Eye (tissue), 1 donor: ENCODE measurements at regions not wholly inside any gene's neighbourhood (a gene's known extent, or its start where the extent isn't known, plus 50 kb on each side); places are given as distances from the start of the nearest gene placed in this dataset.

Experiments used
- DNase-seq: peaks from one replicate; pipeline ENCODE4 v3.0.0-alpha.2; 2015

DNA sequence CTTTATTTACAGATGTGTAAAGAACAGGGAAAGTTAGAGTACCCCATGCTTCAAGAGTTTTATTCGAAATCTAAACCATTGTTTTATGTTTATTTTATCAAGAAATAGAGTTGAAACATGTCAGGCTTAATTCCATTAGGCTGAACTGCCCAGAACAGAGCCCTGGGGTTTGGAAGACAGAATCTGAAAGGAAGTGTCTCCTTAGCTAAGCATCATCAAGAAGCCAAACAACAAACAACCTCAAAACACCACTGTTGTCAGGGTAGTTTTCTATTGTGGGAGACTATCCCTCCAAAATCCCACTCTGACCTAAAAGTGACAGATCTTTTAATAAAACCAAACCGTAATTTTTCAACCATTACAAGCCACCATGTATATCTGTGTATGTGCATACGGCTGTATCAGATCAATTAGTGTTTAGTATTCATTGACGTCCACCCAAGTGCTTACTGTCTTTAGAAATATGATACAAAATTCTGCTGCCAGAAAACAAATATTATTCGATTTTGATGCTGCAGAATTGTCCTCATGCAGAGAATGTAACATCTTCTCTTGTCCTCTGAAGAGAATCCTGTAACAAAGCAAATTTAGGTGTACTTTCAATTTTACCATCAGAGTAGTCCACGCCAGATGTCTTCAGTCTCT is 271.9 kb upstream of the TMEM161B start:
- DNase-seq = no peak

DNA sequence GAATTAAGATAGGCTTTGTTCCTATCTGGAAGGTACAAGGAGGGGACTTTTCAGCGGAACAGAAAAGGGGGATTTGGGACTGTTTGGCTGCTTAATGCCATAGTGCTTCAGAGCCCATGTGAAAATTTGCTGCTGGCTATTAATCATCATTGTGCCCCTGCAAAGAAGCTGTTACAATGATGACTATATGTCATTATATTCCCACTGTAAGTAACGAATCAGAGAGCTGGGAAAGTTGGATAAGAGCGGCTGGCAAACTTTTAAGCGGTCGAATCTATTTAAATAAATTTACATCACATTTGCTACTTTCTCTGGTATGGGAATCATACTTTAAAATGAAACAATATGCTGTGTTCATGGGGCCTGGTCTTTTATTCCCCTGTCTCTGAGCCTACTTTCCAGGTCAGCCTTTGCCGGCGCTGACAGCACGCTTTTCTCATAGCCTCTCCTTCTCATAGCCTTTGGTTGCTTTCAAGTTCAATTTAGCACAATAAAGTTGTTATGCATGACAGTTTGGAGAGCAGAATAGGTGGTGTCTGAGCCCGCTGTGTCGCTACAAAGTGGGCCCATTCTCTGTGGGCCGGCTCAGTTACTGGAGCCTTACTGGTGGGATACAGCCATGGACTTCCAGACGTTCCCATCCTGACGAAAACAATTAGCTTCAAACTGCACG is 271.2 kb upstream of the TMEM161B start:
- peak; percentile 94 for DNase-seq

DNA sequence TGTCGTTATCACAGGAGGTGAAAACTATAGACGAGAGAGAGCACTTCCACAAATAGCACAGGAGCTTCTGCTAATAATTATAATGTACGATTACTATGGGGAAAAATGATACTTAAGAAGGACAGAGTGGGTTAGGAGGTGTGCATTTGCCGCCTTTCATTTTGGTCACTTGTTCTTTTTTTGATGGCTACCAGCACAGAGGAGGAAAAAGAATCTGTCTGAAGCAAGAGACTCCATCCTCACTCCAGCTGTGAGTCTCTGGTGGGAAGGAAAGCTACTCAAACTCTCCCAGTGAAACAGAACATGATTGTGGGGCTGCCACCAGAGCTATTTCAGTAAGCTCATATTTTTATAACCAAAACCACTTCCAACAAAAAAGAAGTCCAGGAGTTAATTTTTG is 270.4 kb upstream of the TMEM161B start:
- DNase-seq = peak; percentile 23

DNA sequence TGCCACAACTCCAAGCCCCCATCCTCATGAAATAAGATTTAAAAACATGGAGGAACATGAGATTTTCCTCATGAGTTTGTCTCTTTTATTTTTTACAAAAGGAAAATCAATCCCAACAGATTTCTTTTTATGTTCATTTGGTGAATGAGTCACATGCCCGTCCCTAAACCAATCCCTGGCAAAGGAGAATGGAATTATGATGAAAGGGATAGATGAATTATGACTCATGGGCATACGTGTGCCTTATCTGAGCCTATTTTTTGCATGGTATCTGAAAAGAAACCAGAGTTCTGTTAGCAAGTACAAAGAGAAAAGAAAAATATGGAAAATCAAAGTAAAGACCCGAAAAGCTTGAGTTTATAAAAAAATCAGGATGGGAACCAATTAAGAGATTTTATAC is 267.5 kb upstream of the TMEM161B start:
- DNase-seq = no peak

DNA sequence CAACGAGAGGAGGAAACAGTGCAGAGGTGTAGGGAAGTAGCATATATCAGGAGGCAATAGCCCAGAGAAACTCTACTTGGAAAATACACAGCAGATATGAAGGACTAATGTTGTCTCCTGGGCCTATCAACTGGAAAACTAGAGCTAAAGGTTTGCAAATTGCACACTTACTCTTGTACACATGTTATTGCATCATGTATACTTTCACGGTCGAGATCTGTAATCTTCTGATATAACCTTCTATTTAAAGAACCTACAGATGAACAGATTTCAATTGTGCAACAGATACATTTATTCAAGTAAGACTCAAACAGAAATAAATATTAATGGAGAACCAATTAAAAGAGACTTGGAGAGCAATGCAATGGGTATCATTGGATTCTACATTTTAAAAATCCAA is 256.3 kb upstream of the TMEM161B start:
- no peak for DNase-seq

DNA sequence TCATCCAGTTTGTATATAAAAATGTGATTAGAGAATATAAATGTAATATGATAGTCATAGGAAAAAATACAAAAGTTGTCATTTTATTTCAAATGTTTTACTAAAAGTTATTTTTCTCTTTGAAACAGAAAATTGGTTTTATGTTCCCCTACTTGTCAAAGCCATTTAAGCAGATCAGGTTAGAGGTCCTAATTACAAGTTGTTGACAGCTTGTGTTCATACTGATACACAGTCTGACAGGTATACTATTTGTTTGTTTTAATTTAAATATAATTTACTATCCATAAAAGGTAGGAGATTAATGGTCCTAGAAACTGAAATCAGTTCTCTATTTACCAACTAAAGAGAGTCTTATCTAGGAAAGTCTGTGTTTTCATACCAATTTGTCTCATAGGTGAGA is 250.4 kb upstream of the TMEM161B start:
- no peak for DNase-seq

DNA sequence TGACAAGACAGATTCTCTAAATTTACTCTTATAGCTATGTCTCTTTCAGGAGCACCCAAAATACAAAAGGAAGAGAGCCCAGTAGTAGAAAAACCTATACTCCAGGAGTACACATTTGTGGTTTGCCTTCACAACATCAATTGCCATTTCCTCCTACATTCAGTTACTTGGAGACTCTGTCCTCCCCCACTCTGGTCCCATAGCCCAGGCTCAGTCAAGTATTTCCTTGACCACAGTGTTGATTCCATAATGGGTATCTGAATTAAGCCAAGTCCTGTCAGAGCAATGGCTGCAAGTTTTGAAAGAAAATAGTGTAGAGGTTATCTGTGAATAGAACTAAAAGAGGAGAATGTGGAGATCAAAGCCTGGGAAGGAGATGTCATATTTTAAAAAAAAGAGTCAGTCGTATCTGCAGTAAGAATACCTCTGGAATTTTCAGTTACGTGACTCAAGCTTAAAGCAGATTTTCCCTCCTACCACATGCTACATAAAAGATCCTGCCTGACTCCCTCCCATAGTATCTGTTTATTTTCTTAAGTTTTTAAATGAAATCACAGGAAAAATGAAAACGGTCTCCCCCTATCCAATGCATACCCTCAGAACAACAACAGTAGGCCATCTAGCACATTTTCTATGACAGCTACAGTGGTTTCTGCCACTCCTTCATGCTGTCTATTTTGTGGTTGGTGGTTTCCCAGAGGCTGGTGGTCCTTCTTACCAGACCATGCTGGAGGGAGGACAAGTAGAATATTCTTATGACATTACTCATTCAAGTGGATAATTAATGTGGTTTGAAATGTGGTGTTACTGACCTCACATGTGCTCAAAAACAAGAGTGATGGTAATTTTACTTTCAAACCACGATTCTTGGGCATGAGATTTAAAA is 249.7 kb upstream of the TMEM161B start:
- no peak for DNase-seq

DNA sequence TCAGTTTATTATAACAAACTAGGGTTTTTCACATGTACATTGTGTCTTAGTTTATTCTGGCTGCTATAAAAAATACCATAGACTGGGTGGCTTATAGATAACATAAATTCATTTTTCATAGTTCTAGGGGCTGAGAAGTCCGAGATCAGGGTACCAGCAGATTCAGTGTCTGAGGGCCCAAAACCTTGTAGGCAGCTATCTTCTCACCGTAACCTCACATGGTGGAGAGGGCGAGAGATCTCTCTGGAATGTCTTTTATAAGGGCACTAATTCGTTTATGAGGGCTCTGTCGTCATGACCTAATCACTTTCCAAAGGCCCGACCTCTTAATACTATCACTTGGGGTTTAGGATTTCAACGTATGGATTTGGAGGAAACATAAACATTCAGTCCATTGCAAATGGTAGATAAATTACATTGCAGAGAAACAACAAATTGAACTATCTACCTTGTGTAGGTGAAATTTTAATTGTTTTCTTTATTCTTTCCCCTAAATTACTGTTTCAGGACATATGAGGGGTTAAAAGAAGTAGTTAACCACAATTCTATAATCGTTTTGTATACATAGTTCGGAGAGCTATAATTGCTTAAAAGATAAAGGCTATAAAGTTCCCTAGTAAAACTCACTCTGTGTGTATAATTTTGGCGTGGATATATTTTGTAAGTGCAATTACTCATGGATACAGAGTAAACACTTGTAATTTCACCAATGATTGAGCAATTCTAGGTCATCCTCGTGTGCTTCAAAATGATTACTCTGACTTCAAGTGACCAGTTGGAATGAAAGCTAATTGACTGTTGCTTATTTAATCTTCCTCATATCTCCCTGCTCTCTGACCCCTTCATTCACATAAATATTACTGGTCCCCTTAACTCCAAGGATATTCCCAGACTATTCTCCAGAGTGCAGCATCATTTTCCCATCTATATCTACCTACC is 247.5 kb upstream of the TMEM161B start:
- DNase-seq = no peak

DNA sequence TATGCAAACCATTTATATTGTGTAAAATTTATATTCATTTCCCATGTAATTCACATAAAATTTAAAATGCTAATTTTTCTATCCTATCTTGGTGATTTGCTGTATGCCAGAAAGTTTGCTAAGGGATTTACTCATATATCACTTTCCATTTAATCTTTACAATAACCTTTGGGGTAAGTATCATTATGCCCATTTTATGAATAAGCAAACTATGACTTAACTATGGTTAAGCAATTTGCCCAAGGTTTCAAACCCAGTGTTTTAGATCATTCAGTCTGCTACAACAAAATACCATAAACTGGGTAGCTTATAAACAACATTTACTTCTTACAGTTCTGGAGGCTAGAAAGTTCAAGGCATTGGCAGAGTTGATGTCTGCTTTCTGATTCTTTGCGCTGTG is 246.4 kb upstream of the TMEM161B start:
- no peak for DNase-seq

DNA sequence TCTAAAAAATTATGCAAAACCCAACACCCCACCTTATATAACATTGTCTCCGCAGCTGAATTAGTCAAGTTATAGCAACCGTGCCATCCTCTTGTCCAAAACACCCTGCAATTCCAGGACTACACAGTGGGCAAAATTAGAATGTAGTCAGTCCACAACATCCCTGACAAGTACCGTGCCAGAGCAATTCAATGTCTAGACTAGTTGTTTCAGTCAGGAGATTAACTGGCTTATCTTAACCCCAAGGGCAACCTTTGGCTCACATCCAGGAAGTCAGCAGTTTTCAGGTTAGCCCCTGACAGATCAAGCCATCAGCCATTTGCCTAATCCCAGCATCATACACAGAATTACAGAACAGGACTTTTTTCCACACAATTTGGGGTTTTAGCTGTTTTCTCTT is 240.8 kb upstream of the TMEM161B start:
- peak; percentile 29 for DNase-seq

DNA sequence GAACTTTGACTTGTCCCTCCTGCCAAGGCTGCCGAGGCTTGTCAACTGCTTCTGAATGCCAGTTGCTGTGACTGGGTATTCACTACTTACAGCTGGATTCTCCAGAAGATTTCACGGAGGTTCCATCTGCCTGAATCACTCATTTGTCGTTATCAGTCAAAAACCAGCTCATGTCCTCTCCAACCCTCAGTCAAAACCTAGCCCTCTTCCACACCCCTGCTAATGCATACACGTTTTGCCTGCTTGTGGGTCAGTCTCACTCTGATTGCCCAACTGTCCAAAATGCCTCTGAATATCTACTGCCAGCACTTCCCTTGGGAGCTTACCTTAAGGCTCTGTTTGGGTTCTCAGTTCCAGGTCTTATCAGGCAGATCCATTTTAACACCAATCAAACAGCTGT is 238.6 kb upstream of the TMEM161B start:
- DNase-seq = no peak

DNA sequence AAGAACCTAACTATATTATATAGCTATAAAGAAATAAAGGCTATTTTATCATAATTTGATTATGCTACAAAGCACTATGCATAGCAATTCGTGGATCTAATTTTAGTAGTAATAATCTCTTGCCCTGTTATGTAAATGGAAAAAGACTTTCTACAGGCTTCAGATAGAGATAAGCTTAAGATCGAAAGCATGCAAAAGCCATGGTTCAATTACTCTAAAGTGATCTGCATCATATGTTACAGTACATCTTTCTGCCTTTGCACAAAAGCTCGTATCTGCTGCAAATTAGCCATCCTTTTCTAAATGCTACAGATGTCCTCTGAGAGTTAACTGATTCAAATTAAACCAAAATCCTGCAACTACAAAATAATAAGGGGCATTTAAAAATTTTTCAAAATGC is 234.8 kb upstream of the TMEM161B start:
- no peak for DNase-seq

DNA sequence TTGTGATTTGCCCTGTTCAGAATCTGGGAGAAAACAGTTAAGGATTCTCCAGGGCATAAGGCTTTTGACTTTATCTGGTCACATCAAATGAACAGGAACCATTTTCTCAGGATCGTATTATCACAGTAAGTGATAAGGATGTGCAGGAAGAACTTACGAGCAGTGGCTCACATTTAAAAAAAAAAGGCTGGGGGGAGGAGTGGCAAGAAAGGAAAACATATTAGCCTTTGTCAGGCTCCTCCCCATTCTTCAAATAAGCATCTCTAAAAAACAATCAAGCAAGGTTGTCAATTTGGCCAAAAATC is 234.3 kb upstream of the TMEM161B start:
- DNase-seq = no peak

DNA sequence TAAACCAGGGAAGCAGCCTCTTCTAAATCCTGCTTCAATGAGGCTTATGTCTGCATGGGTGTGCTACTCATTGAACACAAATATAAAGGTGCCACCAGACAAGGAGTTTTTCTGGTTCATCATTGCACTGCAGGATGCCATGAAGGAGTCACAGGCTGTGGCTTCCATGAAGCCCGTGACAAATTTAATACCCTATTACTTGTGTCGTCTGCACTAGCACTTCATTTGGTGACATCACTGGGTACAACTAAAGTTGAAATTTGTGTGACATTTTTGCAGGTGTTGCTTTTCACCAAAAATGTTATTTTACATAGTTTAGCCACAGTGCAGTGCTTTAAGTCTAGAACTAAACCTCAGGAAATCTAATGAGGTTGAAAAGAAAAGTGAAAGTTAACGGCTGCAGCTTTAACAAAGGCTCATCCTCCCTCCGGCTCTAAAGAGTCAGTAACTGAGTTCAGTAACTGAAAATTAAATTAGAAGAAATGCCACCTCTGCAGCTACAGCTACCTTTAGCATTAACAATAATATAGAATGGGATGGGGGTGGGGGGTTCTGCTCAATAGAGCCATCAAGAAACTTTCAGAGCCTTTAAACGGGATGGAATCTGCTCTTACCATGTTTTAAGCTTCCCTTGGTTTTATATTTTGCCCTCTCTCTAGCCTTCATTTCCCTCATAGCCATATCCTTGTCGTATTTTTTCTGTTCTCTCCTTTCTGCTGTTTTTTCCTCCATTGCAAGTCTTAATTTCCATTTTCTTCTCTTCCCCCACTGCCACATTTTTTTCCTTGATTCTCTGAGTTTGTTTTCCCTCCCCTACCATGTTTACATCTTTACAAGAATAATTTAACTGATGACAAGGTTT is 233.8 kb upstream of the TMEM161B start:
- no peak for DNase-seq

DNA sequence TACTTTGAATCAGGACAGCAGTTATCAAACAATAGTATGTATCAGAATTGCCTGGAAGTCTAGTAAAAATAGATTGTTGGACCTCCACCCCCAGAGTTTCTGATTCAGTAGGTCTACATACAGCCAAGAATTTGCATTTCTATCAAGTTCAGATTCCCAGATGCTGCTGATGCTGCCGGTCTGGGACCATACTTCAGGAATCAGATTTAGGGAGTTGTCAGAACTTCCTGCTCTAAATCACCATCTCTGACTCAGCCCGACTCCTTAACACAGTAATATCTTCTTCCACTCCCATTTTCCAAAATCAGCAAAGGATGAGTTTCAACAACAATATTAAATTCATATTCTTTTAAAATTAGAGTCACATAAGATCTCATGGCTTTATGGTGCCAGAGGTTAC is 227.2 kb upstream of the TMEM161B start:
- DNase-seq = no peak

DNA sequence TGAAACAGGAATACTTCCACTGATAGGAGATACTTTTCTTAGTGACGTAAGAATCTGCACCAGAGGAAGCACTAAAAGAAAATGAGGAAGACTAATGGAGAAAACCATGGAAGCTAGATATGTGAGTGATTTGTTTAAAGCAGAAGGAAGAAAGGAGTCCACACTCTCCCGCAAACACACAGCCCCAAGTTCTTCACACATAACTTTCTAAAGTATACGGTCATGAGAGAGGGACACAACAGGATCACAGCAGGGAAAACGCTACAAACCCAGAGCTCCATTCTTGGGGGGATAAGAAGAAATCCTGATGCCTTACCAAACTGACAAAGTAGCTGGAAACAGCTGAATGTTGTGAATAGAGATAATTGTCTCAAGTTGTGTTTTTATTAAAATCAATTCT is 222.2 kb upstream of the TMEM161B start:
- DNase-seq = no peak

DNA sequence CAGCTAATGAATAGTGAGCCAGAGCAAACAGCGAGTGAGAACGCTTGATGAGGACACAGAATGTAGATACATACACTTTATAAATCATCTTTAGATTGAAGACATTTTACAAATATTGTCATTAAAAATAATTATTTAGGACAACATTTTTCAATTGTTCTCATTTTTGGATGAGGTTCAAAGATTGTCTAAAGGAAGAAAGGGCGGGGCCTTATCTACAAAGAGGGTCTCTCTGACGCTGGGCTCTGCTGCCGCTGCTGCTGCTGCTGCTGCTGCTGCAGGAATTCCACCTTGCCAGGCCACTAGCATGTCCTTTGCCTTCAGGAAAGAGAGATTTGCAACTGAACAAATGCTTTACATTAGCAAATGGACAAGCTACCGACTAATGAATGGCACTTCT is 220.7 kb upstream of the TMEM161B start:
- DNase-seq = no peak

DNA sequence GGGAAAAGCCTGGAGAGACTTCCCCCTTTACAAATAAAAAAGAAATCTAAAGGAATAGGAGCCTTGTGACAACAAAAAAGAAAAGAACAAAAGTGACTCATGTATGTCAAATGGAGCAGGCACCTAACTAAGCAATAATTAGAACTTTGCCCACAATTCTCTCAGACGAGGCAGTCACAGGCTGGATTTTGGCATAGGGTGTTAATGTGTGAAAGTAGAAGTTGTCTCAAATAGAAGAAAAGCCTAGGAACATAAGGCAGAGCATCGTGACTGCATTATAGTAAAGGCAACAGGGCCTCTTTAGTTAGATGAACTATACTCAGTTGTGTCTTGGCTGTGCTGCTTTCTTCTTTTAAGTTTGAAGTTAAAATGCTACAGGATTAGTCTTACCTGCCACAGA is 219.9 kb upstream of the TMEM161B start:
- no peak for DNase-seq

DNA sequence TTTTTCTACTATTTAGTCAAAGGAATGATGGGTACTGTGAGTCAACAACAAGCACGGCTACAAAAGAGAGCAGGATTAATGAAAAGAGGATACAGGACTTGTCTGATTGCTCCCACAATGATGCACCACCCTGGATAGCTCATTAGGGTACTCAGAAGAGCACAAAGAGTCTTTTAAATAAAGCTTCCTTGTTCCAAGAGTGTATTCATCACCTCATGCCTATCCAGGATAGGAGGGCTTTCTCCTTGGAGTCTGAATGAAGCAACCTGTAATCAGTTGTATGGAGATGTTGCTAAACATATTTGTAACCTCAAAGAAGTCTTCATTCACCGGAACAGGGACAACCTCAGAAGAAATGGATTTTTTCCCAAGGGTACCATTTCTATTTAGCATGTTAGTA is 219.5 kb upstream of the TMEM161B start:
- DNase-seq = no peak

DNA sequence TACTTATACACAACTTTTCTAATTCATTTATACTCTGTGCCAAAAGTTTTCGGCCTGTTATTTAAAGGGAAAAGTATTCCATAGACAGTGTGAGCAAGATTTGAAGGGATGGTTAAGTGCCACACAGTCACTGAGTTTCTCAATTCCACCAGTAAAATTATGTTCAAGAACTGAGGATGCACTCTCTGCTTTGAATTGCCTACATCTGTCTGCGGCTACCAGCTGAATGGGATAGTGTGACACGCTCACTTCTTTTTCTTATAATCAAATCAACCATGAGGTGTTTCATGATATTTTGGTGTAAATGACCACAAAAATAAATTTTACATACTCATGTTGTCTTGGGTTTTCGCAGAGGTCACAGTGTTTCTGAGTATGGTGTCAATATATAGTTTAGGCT is 218.4 kb upstream of the TMEM161B start:
- no peak for DNase-seq

DNA sequence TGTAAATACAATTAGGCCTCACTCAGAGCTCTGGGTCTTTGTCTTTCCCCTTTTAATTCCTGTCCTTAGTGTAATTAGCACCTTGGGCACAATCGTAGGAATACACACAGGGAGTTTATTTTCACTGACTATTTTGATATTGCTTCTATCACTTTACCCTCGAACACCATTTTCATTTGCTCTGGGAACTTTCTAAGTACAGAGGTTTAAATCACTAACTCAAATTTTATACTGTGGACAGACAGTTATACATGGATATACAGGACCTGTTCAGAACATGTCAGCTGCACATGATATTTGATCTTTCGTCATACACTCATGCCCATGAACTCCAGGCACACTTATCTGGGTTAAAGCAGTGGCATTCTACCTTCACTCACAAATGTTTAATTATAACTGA is 217.8 kb upstream of the TMEM161B start:
- DNase-seq = no peak

DNA sequence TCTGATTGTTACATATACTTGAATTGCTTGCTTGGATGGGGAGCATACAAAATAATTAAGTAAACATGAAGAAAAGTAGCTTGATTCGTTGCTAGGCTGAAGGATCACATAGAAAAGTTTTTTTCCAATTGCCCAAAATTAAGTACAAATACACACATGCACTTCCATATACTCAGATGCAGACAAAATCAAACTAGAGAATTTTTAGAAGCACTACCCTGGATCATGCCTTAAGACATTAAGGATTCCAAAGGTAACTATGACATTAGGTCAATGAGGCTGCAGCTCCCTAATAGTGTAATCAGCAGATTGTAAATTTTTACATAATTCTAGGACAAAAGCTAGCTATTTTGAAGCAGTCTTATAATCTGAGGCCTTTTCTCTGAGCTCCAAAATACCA is 216.9 kb upstream of the TMEM161B start:
- no peak for DNase-seq
